GM18511 (cell line): ENCODE measurements at regions not wholly inside any gene's neighbourhood (a gene's known extent, or its start where the extent isn't known, plus 50 kb on each side); places are given as distances from the start of the nearest gene placed in this dataset.

Experiments used
- ATAC-seq: cut with Tn5 transposase; IDR thresholded peaks from one replicate; pipeline ENCODE4 v1.9.1; 2021; ENCODE audit warnings: mild to moderate bottlenecking, moderate library complexity; ENCODE audit not compliant: unreplicated experiment

GRCh38 chr18:51692612-51693011 is 495.1 kb upstream of the MEX3C start:
- no peak for ATAC-seq

- peak; percentile 85 for ATAC-seq
These were observed 513.9 kb upstream of the MEX3C start for GRCh38 chr18:51711298-51711889.

GRCh38 chr18:51712821-51713220 is 515.3 kb upstream of the MEX3C start:
- ATAC-seq: no peak

GRCh38 chr18:51716277-51716676 is 518.8 kb upstream of the MEX3C start:
- peak; percentile 53 for ATAC-seq

- ATAC-seq: no peak
These were observed 523.9 kb upstream of the MEX3C start for GRCh38 chr18:51721388-51721787.

GRCh38 chr18:51721996-51722395 is 524.5 kb upstream of the MEX3C start:
- ATAC-seq: no peak

GRCh38 chr18:51724790-51725721 is 527.6 kb upstream of the MEX3C start:
- ATAC-seq: no peak

GRCh38 chr18:51726614-51727013 is 529.1 kb upstream of the MEX3C start:
- ATAC-seq: peak; percentile 41

- peak; percentile 71 for ATAC-seq
These were observed 530.3 kb upstream of the MEX3C start for GRCh38 chr18:51727780-51728179.

GRCh38 chr18:51731070-51731469 is 533.6 kb upstream of the MEX3C start:
- ATAC-seq: no peak

- no peak for ATAC-seq
These were observed 537.1 kb upstream of the MEX3C start for GRCh38 chr18:51734576-51734975.

- ATAC-seq: peak; percentile 93
These were observed 541.7 kb upstream of the MEX3C start for GRCh38 chr18:51739044-51739666.

- ATAC-seq: no peak
These were observed 554.4 kb upstream of the MEX3C start for GRCh38 chr18:51751901-51752300.

- peak; percentile 56 for ATAC-seq
These were observed 556.0 kb upstream of the MEX3C start for GRCh38 chr18:51753365-51754057.

GRCh38 chr18:51754566-51754965 is 557.1 kb upstream of the MEX3C start:
- no peak for ATAC-seq

GRCh38 chr18:51757255-51757924 is 559.9 kb upstream of the MEX3C start:
- ATAC-seq: no peak

- ATAC-seq: no peak
These were observed 564.9 kb upstream of the MEX3C start for GRCh38 chr18:51762373-51762772.

- ATAC-seq: peak; percentile 63
These were observed 568.3 kb upstream of the MEX3C start for GRCh38 chr18:51765606-51766360.

- peak; percentile 72 for ATAC-seq
These were observed 569.8 kb upstream of the MEX3C start for GRCh38 chr18:51767293-51767692.

- ATAC-seq: no peak
These were observed 561.9 kb upstream of the DCC start for GRCh38 chr18:51778115-51778514.
